22Rv1 (cell line): ENCODE measurements at regions not wholly inside any gene's neighbourhood (a gene's known extent, or its start where the extent isn't known, plus 50 kb on each side); places are given as distances from the start of the nearest gene placed in this dataset.

Source experiments
- CTCF ChIP-seq: fragments of 450-650 bp; IDR thresholded peaks from 2 replicates; pipeline ENCODE4 v1.5.1; 2017; ENCODE audit warnings: mild to moderate bottlenecking
- ZFX ChIP-seq: fragments of 450-650 bp; IDR thresholded peaks from 2 replicates; pipeline ENCODE4 v1.6.1; 2017; ENCODE audit warnings: antibody characterized with exemption, borderline replicate concordance

DNA sequence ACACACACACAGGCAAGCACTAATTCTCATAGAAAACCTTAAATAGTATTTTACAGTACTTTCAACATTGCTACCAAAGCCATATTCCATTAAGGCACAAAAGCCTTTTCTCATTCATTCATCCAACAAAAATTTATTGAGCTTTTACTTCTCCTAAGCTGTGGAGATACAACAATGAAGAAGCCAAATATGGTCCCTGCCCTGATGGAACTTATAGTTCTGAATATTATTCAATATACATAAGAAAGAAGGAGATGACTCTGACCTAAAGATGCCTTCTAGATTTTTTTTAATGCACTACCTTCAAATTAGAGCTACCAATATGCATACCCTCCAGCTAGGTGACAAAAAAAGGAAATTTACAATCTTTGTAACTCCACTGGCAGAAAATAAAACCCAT, 90.0 kb upstream of the WDR44 start:
- no peak for TF ChIP-seq ZFX
- no peak for TF ChIP-seq CTCF
